ENCODE measurements at regions not wholly inside any gene's neighbourhood (a gene's known extent, or its start where the extent isn't known, plus 50 kb on each side); places are given as distances from the start of the nearest gene placed in this dataset.

GRCh38 chr4:141388481-141388880 is 167.8 kb downstream of the ZNF330 start:
- no peak for TF ChIP-seq CTCF (IDR thresholded peaks at IDR 0.05)
- no peak for TF ChIP-seq POLR2A (IDR thresholded peaks at IDR 0.05)

Data from thyroid gland (tissue), 4 donors.